Head of caudate nucleus (tissue), 42 donors: ENCODE measurements at regions not wholly inside any gene's neighbourhood (a gene's known extent, or its start where the extent isn't known, plus 50 kb on each side); places are given as distances from the start of the nearest gene placed in this dataset.
A peak's percentile ranks its signal among the peaks of the same experiment; 100 is the strongest.
"Not testable (repeated sequence)": the region's sequence is repeated elsewhere in the genome, so short reads cannot be mapped to it uniquely, and the experiment has no call there.

Experiments used
- DNase-seq, 42 donors: peaks; one replicate each; pipeline versions ENCODE4 v3.0.0 to v3.0.0-alpha.2; 2020 to 2021; ENCODE audit warnings: mixed read lengths in 7 of 42
- intact Hi-C: fragments of 100-400 bp; cut with DNase I; formaldehyde crosslinking; loops from one replicate; pipeline ENCODE4 v1.15.0; 2022

DNA sequence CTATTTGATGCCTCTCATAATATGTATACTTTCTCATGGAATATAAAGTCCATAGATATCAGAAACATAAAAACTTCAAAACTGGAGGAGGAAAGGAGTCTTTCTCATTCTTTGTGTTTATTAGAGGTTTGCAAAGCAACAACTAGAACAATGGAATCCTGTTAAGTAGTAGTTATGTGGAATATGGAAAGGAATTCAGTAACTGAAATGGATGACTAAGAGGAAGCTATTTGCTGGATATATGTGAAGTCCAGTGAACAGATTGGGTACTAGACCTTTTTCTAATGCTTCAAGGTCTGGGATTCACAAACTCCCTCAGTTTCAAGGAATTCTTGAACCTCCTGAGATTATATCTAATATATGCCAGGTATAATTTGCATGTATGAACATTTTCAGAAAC is 353.6 kb upstream of the FANCL start:
- DNase-seq = no peak
- intact Hi-C loops = no loop called here

DNA sequence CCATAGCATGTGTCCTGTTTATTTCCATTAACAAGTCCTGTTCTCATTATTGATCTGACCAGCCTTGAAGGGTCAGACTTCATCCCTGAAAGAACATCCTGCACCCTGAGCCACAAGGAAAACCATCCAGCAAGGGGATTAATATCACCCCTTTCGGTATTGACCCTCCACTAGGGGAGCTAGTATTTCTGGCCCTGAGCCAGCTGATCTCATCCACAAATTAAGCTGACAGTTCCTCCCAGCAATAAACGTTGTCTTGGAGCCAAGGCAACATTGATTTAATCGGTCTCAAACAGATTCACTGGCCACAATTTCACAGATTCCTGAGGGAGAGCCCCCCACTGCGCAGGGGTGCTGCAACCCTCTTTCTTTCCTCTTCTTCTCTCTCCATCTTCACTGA is 353.1 kb upstream of the FANCL start:
- intact Hi-C loops = no loop called here
- DNase-seq = peak in 8 of 42 donors; percentile 8 to 62 (median 22)

DNA sequence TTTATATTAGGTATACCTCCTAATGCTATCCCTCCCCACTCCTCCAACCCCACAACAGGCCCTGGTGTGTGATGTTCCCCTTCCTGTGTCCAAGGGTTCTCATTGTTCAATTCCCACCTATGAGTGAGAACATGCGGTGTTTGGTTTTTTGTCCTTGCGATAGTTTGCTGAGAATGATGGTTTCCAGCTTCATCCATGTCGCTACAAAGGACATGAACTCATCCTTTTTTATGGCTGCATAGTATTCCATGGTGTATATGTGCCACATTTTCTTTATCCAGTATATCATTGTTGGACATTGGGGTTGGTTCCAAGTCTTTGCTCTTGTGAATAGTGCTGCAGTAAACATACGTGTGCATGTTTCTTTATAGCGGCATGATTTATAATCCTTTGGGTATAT is 345.1 kb upstream of the FANCL start:
- intact Hi-C loops, DNase-seq: not testable (repeated sequence)

DNA sequence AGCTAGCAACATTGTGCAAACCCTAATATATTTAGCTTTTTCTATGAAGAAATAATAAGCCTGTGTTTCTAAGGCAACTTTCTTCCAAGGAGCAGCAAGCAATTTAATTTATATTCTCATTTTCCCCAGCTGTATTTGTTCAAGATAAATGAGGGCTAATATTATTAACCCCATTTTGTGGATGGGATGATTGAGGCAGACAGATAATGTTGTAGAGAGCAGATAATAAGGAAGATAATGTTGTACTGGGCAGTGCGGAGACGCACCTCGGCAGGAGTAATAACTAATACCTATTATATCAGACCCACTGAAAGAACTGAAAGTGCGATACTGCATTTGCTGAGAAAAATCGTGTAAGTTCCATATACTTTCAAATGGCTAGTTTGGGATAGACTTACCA is 344.1 kb upstream of the FANCL start:
- intact Hi-C loops = no loop called here
- DNase-seq = no peak

- no peak for DNase-seq
- intact Hi-C loops = no loop called here
Measured at GRCh38 chr2:58584606-58585118, 343.5 kb upstream of the FANCL start.

GRCh38 chr2:58578276-58578675 is 337.2 kb upstream of the FANCL start:
- DNase-seq = peak in 25 of 42 donors; percentile 3 to 71 (median 37)
- intact Hi-C loops = no loop called here

DNA sequence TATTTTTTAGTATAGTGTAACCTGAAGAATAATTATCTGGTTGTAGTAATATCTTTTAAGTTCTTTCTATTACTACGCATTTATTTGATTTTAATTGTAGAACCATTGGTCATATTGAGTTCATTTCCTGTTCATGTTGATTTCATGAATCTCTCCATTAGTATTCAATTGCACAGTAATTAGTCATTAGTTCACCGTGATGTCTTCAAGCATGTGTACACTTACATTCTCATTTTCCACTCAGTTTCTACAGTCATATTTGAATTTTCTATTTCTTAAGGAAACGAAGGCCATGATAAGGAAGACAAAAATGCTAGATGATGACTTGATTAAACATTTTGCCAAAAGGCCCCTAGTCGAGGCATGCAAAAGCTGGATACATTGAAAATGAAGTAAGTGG is 333.7 kb upstream of the FANCL start:
- DNase-seq = no peak
- intact Hi-C loops = no loop called here

GRCh38 chr2:58572731-58573130 is 331.6 kb upstream of the FANCL start:
- no peak for DNase-seq
- intact Hi-C loops = no loop called here

DNA sequence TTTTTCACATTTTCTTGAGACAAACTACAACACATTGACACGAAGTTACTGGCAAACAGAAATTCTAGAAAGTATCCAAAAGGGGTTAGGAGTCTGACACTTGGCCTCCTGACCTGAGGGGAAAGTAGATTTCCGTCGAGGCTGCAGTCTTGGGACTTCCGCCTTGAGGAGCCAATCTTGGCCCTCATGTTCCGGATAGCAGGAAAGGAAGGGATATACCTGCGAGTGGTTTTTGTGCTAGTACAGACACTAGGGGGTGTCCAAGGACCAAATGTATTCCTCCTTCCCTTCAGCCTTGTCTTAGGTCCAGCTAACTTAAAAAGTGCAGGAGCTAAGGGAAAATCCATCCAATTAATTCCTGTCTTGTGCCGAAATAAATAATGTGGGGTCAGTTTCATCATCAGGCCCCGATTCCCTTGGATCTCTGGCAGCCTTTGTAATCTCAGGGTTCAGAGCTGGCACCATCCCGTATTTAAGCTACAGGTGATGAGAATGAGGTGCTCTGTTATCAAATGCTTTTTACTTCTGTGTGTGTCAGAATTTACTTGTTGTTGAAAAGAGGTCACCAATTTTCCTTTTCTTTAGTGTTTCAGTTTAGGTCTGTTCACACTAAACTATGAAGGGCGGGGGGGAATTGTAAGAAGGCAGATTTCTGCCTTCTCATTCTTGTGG is 330.2 kb upstream of the FANCL start:
- peak in 27 of 42 donors; percentile 8 to 77 (median 42) for DNase-seq
- intact Hi-C loops = no loop called here

GRCh38 chr2:58569475-58570185 is 328.5 kb upstream of the FANCL start:
- intact Hi-C loops = no loop called here
- no peak for DNase-seq

GRCh38 chr2:58568901-58569300 is 327.8 kb upstream of the FANCL start:
- no peak for DNase-seq
- intact Hi-C loops = no loop called here

GRCh38 chr2:58562276-58562675 is 321.2 kb upstream of the FANCL start:
- intact Hi-C loops = no loop called here
- no peak for DNase-seq

DNA sequence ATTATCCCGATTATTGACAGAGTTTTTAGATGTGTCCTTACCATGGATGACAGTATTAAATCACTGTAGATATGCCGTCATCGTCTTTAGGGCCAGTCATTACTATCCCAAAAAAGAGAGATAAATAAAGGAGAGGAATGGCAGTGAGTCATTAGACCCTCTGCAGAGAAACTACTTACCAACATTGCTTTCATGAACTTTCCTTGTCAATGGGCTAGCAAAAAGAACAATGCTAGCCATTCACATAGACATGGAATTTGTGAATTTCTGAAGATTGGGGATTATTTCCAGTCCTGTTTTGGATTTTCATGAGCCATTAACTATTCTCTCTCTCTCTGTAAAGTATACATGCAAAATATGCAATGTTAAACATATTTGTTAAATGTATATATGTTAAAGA is 319.4 kb upstream of the FANCL start:
- DNase-seq = no peak
- intact Hi-C loops = no loop called here

DNA sequence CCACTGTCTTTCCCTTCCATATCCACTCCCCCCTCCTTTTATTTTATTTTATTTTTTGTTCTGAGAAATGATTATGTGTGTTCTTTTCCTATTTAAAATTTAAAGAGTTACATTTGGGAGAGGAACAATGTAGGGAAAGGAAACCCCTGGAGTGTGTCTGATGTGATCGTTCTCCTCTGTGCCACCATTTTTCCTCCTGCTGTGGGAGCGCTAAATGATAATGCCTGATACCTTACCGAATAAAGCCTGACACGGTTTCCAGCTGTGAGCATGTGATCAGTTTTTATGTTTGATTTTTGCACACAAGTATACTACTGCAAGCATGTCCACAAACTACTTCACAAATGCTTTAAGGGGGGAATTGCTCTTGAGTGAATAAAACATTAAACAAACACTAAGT is 317.8 kb upstream of the FANCL start:
- DNase-seq = no peak
- intact Hi-C loops = no loop called here

DNA sequence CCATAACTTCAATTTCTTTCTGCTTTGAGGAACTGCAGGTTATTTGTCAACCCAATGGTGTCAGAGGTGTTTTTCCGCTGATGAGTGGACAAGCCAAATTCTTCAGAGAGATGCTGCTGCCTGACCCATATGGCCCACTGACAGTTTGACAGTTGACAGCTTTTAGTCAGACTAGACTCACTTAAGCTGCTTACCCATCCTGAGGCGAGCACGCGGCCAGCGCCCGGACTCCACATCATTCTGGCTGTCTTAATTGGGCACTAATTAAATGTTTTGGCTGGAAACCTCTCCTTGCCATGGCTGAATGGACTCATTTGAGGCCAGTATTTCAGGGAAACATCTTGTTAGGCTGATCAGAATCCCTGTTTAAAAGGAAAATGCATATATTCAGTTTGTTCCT is 316.1 kb upstream of the FANCL start:
- DNase-seq = peak in 4 of 42 donors; percentile 5 to 54 (median 10)
- intact Hi-C loops = no loop called here

- intact Hi-C loops = no loop called here
Measured at GRCh38 chr2:58553937-58554336, 312.8 kb upstream of the FANCL start.

DNA sequence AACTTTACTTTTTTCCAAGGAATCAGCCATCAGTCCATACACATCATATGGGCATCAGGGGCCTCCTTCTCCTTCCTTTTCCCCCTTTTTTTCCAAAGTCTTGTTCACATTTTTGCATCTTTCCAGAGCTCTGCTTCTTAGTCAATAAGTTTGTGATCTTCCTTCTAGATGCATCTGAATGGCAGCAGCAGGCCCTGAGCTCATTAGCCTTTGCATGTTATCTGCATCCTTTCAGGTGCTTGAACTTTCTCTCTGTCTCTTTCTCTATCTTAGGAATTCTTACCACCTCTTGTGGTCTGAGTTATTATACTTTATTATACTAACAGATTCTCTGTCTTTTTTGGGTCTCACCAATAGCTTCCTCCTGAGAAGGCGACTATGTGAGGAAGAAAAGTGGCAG is 312.4 kb upstream of the FANCL start:
- intact Hi-C loops = no loop called here
- DNase-seq = no peak

More at GRCh38 chr2:58553937-58554336, 312.8 kb upstream of the FANCL start:
- DNase-seq = peak in 26 of 42 donors; percentile 18 to 69 (median 41)

DNA sequence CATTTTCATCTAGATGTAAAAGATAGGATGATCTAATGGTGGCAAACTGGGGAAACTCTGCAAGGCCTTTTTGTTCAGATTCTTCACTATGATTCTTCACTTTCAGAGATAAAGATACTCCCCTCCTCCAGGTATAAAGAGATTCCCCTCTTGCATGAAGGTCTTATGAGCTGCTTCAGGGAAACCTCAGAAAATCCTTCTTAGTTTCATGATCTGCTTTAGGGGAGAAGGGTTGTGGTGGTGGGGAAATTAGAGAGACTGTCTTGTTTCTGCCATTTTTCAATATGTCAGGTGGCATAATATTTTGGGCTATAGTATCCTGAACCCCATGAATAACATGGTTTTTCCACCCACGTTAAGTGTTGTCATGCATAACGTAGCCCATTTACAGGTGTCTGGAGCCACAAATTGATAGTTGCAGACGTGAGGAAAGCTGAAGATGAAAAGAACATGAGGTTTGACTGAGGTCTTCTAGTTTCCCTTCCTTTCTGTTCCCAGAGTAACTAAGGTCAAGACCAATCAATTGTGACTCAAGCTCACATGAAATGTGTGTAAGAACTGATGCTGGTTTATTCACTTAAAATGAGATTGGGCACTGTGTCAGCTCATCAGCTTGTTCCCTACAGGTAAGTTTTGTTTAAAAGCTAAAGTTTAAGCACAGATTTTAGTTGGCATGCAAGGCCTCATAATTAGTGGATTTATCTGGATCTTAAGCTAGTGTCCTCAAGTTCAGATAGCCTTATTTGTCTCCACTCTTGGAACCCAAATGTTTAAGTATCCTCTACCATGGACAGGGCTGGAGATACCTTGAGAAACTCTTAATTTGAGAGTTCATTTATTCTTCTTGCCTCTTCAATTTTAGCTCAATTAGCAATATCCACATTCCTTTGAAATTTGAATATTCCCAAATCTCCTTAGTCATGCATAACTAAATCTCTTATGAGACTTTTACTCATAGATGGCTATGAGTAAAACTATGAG is 304.5 kb upstream of the FANCL start:
- intact Hi-C loops = no loop called here
- DNase-seq = no peak

- intact Hi-C loops = no loop called here
- DNase-seq = no peak
Measured at GRCh38 chr2:58543442-58543841, 302.3 kb upstream of the FANCL start.

GRCh38 chr2:58541511-58541910 is 300.4 kb upstream of the FANCL start:
- intact Hi-C loops = no loop called here
- DNase-seq = peak in 23 of 42 donors; percentile 8 to 69 (median 37)
